OCI-LY7 (cell line): ENCODE measurements at regions not wholly inside any gene's neighbourhood (a gene's known extent, or its start where the extent isn't known, plus 50 kb on each side); places are given as distances from the start of the nearest gene placed in this dataset.

Experiments
- BruUV-seq: library from RNA; stranded (reverse); fragments of 400-500 nt; replicated peaks from 2 replicates; lab custom pipeline; 2021; lab: Mats Ljungman, UMichigan
- CTCF ChIA-PET: fragments of 300-600 bp; sonication (Branson Sonifier 250); formaldehyde crosslinking; loops from one replicate; lab custom pipeline; 2022; ENCODE audit warnings: antibody characterized with exemption; ENCODE audit not compliant: unreplicated experiment; lab: Charles Lee
- POLR2A ChIA-PET: fragments of 300-600 bp; sonication (Branson Sonifier 250); formaldehyde crosslinking; loops from one replicate; lab custom pipeline; 2022; ENCODE audit warnings: antibody characterized with exemption; lab: Charles Lee
- DNase-seq: peaks from one replicate; pipeline ENCODE4 v3.0.0-alpha.2; 2015; ENCODE audit warnings: low spot score
- H2AFZ ChIP-seq: fragments of 200-600 bp; sonication (generic), shearing (Covaris generic); 2 replicates; pipeline ENCODE4 v1.6.1; 2014; ENCODE audit warnings: mild to moderate bottlenecking, antibody characterized with exemption, low read length, moderate library complexity
- H3K27ac ChIP-seq: fragments of 200-600 bp; sonication (generic); 2 replicates; pipeline ENCODE4 v1.5.1; 2014; ENCODE audit warnings: mixed run types, low read depth, mild to moderate bottlenecking, moderate library complexity, low read length, inconsistent platforms; ENCODE audit not compliant: poor library complexity, severe bottlenecking
- H3K36me3 ChIP-seq: fragments of 200-600 bp; sonication (generic); 2 replicates; pipeline ENCODE4 v1.6.1; 2014; ENCODE audit warnings: mild to moderate bottlenecking, antibody characterized with exemption, low read length, moderate library complexity, mixed read lengths; ENCODE audit not compliant: insufficient read depth
- H3K4me1 ChIP-seq: fragments of 200-600 bp; sonication (generic); 2 replicates; pipeline ENCODE4 v1.5.1; 2014; ENCODE audit warnings: mild to moderate bottlenecking, low read length; ENCODE audit not compliant: insufficient read depth, poor library complexity, severe bottlenecking
- H3K4me2 ChIP-seq: fragments of 200-600 bp; sonication (generic); 2 replicates; pipeline ENCODE4 v1.6.1; 2014; ENCODE audit warnings: mild to moderate bottlenecking, low read length
- H3K4me3 ChIP-seq: fragments of 200-600 bp; sonication (generic); 2 replicates; pipeline ENCODE4 v1.5.1; 2014; ENCODE audit warnings: mild to moderate bottlenecking, low read depth, low read length; ENCODE audit not compliant: poor library complexity, severe bottlenecking
- H3K79me2 ChIP-seq: fragments of 200-600 bp; sonication (generic); 2 replicates; pipeline ENCODE4 v1.6.1; 2016; ENCODE audit warnings: low read depth, mild to moderate bottlenecking, low read length, moderate library complexity, mixed read lengths; ENCODE audit not compliant: insufficient read depth
- H3K9me2 ChIP-seq: fragments of 200-600 bp; sonication (generic); 2 replicates; pipeline ENCODE4 v1.6.1; 2016; ENCODE audit warnings: mild to moderate bottlenecking, low read length, mixed read lengths; ENCODE audit not compliant: insufficient read depth
- H3K9me3 ChIP-seq: fragments of 200-600 bp; sonication (generic); 2 replicates; pipeline ENCODE4 v1.6.1; 2014; ENCODE audit warnings: mild to moderate bottlenecking, mixed run types, low read length, mixed read lengths
- H4K20me1 ChIP-seq: fragments of 200-600 bp; sonication (generic); 2 replicates; pipeline ENCODE4 v1.6.1; 2014; ENCODE audit warnings: mild to moderate bottlenecking, antibody characterized with exemption, low read length, moderate library complexity, mixed read lengths; ENCODE audit not compliant: insufficient read depth
- EZH2phosphoT487 ChIP-seq: fragments of 200-600 bp; sonication (generic); IDR thresholded peaks from 2 replicates; pipeline ENCODE4 v1.6.1; 2018; ENCODE audit warnings: low read depth, borderline replicate concordance, mild to moderate bottlenecking, mixed run types, antibody characterized with exemption, low read length, moderate library complexity, mixed read lengths
- intact Hi-C: fragments of 100-400 bp; cut with micrococcal nuclease; formaldehyde crosslinking; loops from one replicate; pipeline ENCODE4 v1.10.0; 2022; ENCODE audit not compliant: unreplicated experiment
- TF ChIP-seq, protein P1 (sequence below): fragments of 200-600 bp; sonication (generic); conservative IDR thresholded peaks from 2 replicates; pipeline ENCODE4 v1.5.1; 2014; ENCODE audit warnings: mild to moderate bottlenecking, antibody characterized with exemption, low read length, moderate library complexity, mixed read lengths

GRCh38 chr9:28124917-28125316 is 551.6 kb upstream of the C9orf72 start:
- no peak for DNase-seq
- Histone ChIP-seq H3K27ac (no peak overlapping the region), H4K20me1 (no peaks in the 10 kb centered on the region), H2AFZ (no peak overlapping the region), H3K4me1 (no peaks in the 10 kb centered on the region), H3K79me2 (no peaks in the 10 kb centered on the region), H3K9me2 (no peaks in the 10 kb centered on the region), H3K4me3 (no peak overlapping the region), H3K9me3 (no peaks in the 10 kb centered on the region), H3K36me3 (no peaks in the 10 kb centered on the region), H3K4me2 (no peak overlapping the region)
- TF ChIP-seq EZH2phosphoT487 = no peak
- TF ChIP-seq, protein P1, sequence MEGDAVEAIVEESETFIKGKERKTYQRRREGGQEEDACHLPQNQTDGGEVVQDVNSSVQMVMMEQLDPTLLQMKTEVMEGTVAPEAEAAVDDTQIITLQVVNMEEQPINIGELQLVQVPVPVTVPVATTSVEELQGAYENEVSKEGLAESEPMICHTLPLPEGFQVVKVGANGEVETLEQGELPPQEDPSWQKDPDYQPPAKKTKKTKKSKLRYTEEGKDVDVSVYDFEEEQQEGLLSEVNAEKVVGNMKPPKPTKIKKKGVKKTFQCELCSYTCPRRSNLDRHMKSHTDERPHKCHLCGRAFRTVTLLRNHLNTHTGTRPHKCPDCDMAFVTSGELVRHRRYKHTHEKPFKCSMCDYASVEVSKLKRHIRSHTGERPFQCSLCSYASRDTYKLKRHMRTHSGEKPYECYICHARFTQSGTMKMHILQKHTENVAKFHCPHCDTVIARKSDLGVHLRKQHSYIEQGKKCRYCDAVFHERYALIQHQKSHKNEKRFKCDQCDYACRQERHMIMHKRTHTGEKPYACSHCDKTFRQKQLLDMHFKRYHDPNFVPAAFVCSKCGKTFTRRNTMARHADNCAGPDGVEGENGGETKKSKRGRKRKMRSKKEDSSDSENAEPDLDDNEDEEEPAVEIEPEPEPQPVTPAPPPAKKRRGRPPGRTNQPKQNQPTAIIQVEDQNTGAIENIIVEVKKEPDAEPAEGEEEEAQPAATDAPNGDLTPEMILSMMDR = no peak
- ChIA-PET POLR2A (interaction anchor here (0.6 kb wide), 1 partner anchor 1840 kb away, joined by 3 read pairs; no protein-coding TSS in a partner anchor), CTCF (no interaction called here)
- intact Hi-C loops = no loop called here
- BruUV-seq = no TSS peak

DNA sequence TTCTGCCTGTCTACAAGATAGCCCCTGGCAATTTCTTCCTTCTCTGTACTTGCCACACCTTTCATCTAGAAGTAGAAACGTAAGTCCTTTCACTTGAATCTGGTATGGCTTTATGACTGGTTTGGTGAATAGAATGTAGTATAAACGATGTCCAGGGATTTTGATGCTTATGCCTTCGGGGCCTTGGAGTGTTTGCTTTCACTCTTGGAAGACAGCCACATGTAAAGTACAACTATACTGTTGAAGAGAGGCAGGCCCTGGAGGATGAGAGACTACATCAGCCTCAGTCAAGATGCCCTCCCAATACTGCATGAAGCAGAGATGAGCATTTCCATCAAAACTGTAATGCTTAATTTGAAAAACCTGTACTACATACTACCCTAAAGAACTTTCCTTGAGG is 553.8 kb upstream of the C9orf72 start:
- Histone ChIP-seq H3K4me1 (no peaks in the 10 kb centered on the region), H3K9me2 (no peaks in the 10 kb centered on the region), H4K20me1 (no peaks in the 10 kb centered on the region), H3K4me2 (no peak overlapping the region), H3K27ac (no peak overlapping the region), H3K36me3 (no peaks in the 10 kb centered on the region), H3K4me3 (no peak overlapping the region), H3K9me3 (no peaks in the 10 kb centered on the region), H2AFZ (no peak overlapping the region), H3K79me2 (no peaks in the 10 kb centered on the region)
- ChIA-PET CTCF (no interaction called here), POLR2A (no interaction called here)
- no TSS peak for BruUV-seq
- DNase-seq = no peak
- intact Hi-C loops = no loop called here
- no peak for TF ChIP-seq EZH2phosphoT487
- TF ChIP-seq, protein P1 = no peak

- Histone ChIP-seq H3K4me2 (no peak overlapping the region), H2AFZ (no peak overlapping the region), H3K9me2 (no peaks in the 10 kb centered on the region), H3K79me2 (no peaks in the 10 kb centered on the region), H3K36me3 (no peaks in the 10 kb centered on the region), H3K4me3 (no peak overlapping the region), H3K4me1 (no peaks in the 10 kb centered on the region), H3K9me3 (no peaks in the 10 kb centered on the region), H3K27ac (no peak overlapping the region), H4K20me1 (no peaks in the 10 kb centered on the region)
- no peak for TF ChIP-seq EZH2phosphoT487
- TF ChIP-seq, protein P1 = no peak
- no peak for DNase-seq
- CTCF ChIA-PET = no interaction called here
- no TSS peak for BruUV-seq
- POLR2A ChIA-PET = no interaction called here
- intact Hi-C loops = no loop called here
Observed at GRCh38 chr9:28134446-28134976, 561.2 kb upstream of the C9orf72 start.
